HCT116 (cell line): ENCODE measurements at regions not wholly inside any gene's neighbourhood (a gene's known extent, or its start where the extent isn't known, plus 50 kb on each side); places are given as distances from the start of the nearest gene placed in this dataset.

ENCODE experiments used
- ATAC-seq: fragments of 200-7000 bp; cut with Tn5 transposase; 2 replicates; pipeline ENCODE4 v1.9.1; 2020; ENCODE audit warnings: mild to moderate bottlenecking, moderate library complexity
- BruUV-seq: library from RNA; stranded (reverse); fragments of 400-500 nt; replicated peaks from 2 replicates; lab custom pipeline; 2021; lab: Mats Ljungman, UMichigan
- CTCF ChIA-PET: fragments of 300-600 bp; sonication (Branson Sonifier 250); formaldehyde crosslinking; loops from one replicate; lab custom pipeline; 2021; ENCODE audit warnings: antibody characterized with exemption; lab: Charles Lee
- POLR2A ChIA-PET: fragments of 300-600, 350-600 bp; sonication (Branson Sonifier 250); formaldehyde crosslinking; loops from one replicate; lab custom pipeline; 2021; ENCODE audit warnings: antibody characterized with exemption; lab: Charles Lee
- RAD21 ChIA-PET, 2 experiments: fragments of 300-600 bp; sonication (Branson Sonifier 250); formaldehyde crosslinking; loops; one replicate each; lab custom pipeline; 2023; ENCODE audit warnings: low total read pairs in 2 of 2; ENCODE audit not compliant: uncharacterized antibody in 2 of 2, unreplicated experiment in 2 of 2, low non-redundant PET in 1 of 2; lab: Charles Lee
- DNase-seq: peaks from one replicate; pipeline ENCODE4 v3.0.0-alpha.2; 2010; ENCODE audit warnings: low read depth, low spot score
- H2AFZ ChIP-seq: fragments of 200-600 bp; shearing (Covaris generic), sonication (generic); 2 replicates; pipeline ENCODE4 v1.6.1; 2017; ENCODE audit warnings: low read depth, mixed run types, mixed read lengths, antibody characterized with exemption, low read length; ENCODE audit not compliant: poor library complexity, severe bottlenecking
- H3K27ac ChIP-seq: 2 replicates; pipeline ENCODE4 v1.5.1; 2012; ENCODE audit warnings: low read depth, low read length
- H3K27me3 ChIP-seq: fragments of 200-600 bp; sonication (generic); 2 replicates; pipeline ENCODE4 v1.6.1; 2016; ENCODE audit warnings: mixed run types, low read length, mixed read lengths; ENCODE audit not compliant: insufficient read depth
- H3K36me3 ChIP-seq, 2 experiments: fragments of 200-500 bp in 1 of 2; fragments of 200-600 bp in 1 of 2; sonication (Bioruptor generic) in 1 of 2; sonication (generic) in 1 of 2; 2 replicates each; pipeline versions ENCODE4 v1.5.1 to v1.6.1; 2014 to 2016; ENCODE audit warnings: low read length in 2 of 2, inconsistent platforms in 1 of 2, mixed read lengths in 1 of 2, mixed run types in 1 of 2; ENCODE audit not compliant: insufficient read depth in 2 of 2, control insufficient read depth in 1 of 2
- H3K4me1 ChIP-seq, 2 experiments: fragments of 200-600 bp in 1 of 2; sonication (generic) in 1 of 2; 2 replicates each; pipeline versions ENCODE4 v1.5.1 to v1.6.1; 2012 to 2017; ENCODE audit warnings: low read length in 2 of 2, inconsistent platforms in 1 of 2, mild to moderate bottlenecking in 1 of 2, mixed read lengths in 1 of 2, mixed run types in 1 of 2, moderate library complexity in 1 of 2; ENCODE audit not compliant: insufficient read depth in 2 of 2, control insufficient read depth in 1 of 2
- H3K4me2 ChIP-seq: fragments of 200-600 bp; sonication (generic); 2 replicates; pipeline ENCODE4 v1.6.1; 2017; ENCODE audit warnings: mixed run types, low read length, mixed read lengths
- H3K4me3 ChIP-seq, 2 experiments: fragments of 200-600 bp in 1 of 2; sonication (generic) in 1 of 2; replicated peaks in 1 of 2; 2 replicates each; pipeline ENCODE4 v1.5.1; 2011 to 2016; ENCODE audit warnings: low read length in 2 of 2, control low read depth in 1 of 2, low read depth in 1 of 2, mild to moderate bottlenecking in 1 of 2, mixed read lengths in 1 of 2, mixed run types in 1 of 2
- H3K79me2 ChIP-seq: fragments of 200-600 bp; sonication (generic); 2 replicates; pipeline ENCODE4 v1.6.1; 2017; ENCODE audit warnings: mild to moderate bottlenecking, mixed run types, low read length, moderate library complexity, mixed read lengths; ENCODE audit not compliant: insufficient read depth
- H3K9ac ChIP-seq: fragments of 200-600 bp; sonication (generic); 2 replicates; pipeline ENCODE4 v1.6.1; 2016; ENCODE audit warnings: low read length, mixed read lengths
- H3K9me2 ChIP-seq: fragments of 200-600 bp; sonication (generic), shearing (Covaris generic); 2 replicates; pipeline ENCODE4 v1.6.1; 2017; ENCODE audit warnings: mixed run types, mild to moderate bottlenecking, moderate library complexity; ENCODE audit not compliant: insufficient read depth
- H3K9me3 ChIP-seq, 2 experiments: fragments of 200-500 bp in 1 of 2; fragments of 200-600 bp in 1 of 2; sonication (Bioruptor generic) in 1 of 2; sonication (generic) in 1 of 2; 2 replicates each; pipeline ENCODE4 v1.6.1; 2014 to 2017; ENCODE audit warnings: low read length in 2 of 2, mixed read lengths in 2 of 2, inconsistent platforms in 1 of 2, low read depth in 1 of 2, mild to moderate bottlenecking in 1 of 2, mixed run types in 1 of 2, moderate library complexity in 1 of 2; ENCODE audit not compliant: control insufficient read depth in 1 of 2, insufficient read depth in 1 of 2
- H4K20me1 ChIP-seq: fragments of 200-600 bp; sonication (generic), shearing (Covaris generic); 2 replicates; pipeline ENCODE4 v1.6.1; 2017; ENCODE audit warnings: mixed run types, mild to moderate bottlenecking, moderate library complexity; ENCODE audit not compliant: insufficient read depth
- CBX3 ChIP-seq: IDR thresholded peaks from 2 replicates; pipeline ENCODE4 v1.6.1; 2012; ENCODE audit warnings: low read depth
- ELF1 ChIP-seq: IDR thresholded peaks from 2 replicates; pipeline ENCODE4 v1.6.1; 2012; ENCODE audit warnings: low read depth, borderline replicate concordance
- EZH2phosphoT487 ChIP-seq: fragments of 200-600 bp; IDR thresholded peaks from 2 replicates; pipeline ENCODE4 v1.6.1; 2018; ENCODE audit warnings: antibody characterized with exemption, borderline replicate concordance
- POLR2A ChIP-seq: IDR thresholded peaks from 2 replicates; pipeline ENCODE4 v1.7.0; 2011; ENCODE audit warnings: borderline replicate concordance; ENCODE audit not compliant: insufficient read depth, insufficient read length; ENCODE audit errors: extremely low read depth
- POLR2AphosphoS5 ChIP-seq: IDR thresholded peaks from 2 replicates; pipeline ENCODE4 v1.6.1; 2011; ENCODE audit warnings: mild to moderate bottlenecking, low read depth, low read length, moderate library complexity
- ZFX ChIP-seq: fragments of 450-650 bp; IDR thresholded peaks from 2 replicates; pipeline ENCODE4 v1.6.1; 2017
- ZNF274 ChIP-seq: fragments of 200-500 bp; sonication (Bioruptor generic); IDR thresholded peaks from 2 replicates; pipeline ENCODE4 v1.6.1; 2014; ENCODE audit warnings: mild to moderate bottlenecking, low read depth, low read length, inconsistent platforms
- intact Hi-C: fragments of 100-400 bp; cut with micrococcal nuclease; formaldehyde crosslinking; loops from 2 replicates; pipeline ENCODE4 v1.10.0; 2022
- TF ChIP-seq, protein P1 (sequence below): IDR thresholded peaks from 2 replicates; pipeline ENCODE4 v1.6.1; 2012
- TF ChIP-seq, protein P2 (sequence below), 3 experiments: fragments of 200-600 bp in 1 of 3; sonication (generic) in 1 of 3; IDR thresholded peaks in 2 of 3; conservative IDR thresholded peaks in 1 of 3; 2 replicates each; pipeline ENCODE4 v1.5.1; 2012 to 2017; ENCODE audit warnings: low read depth in 2 of 3, low read length in 2 of 3, antibody characterized with exemption in 1 of 3, borderline replicate concordance in 1 of 3, control low read depth in 1 of 3, mild to moderate bottlenecking in 1 of 3, mixed read lengths in 1 of 3, mixed run types in 1 of 3, moderate library complexity in 1 of 3; ENCODE audit not compliant: insufficient read depth in 1 of 3
- TF ChIP-seq, protein P3 (sequence below): IDR thresholded peaks from 2 replicates; pipeline ENCODE4 v1.6.1; 2012

DNA sequence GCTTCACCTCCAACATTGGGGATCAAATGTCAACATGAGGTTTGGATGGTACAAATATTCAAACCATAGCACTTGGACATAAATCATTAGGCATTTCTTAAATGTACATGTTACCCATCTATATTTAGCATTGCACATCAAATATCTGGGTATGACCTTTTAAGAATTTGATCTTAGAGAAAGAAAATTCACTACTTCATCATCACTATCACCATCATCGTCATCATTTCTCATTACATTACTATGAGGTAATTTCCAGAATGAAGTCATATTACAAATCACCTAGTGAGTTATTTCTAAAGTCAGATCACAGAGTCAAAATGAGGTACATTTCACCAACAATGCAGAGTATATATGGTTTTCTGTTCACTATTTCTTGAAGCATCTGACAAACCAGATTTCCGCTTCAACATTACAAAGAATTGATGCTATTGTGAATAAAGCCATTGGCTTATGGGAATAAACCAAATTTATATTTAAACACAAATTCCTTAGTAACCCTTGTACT lies 356.4 kb upstream of the GYPC start:
- no peak for TF ChIP-seq ZNF274
- TF ChIP-seq ELF1: no peak
- TF ChIP-seq CBX3: no peak
- TF ChIP-seq, protein P1, sequence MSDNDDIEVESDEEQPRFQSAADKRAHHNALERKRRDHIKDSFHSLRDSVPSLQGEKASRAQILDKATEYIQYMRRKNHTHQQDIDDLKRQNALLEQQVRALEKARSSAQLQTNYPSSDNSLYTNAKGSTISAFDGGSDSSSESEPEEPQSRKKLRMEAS: no peak
- TF ChIP-seq, protein P2, sequence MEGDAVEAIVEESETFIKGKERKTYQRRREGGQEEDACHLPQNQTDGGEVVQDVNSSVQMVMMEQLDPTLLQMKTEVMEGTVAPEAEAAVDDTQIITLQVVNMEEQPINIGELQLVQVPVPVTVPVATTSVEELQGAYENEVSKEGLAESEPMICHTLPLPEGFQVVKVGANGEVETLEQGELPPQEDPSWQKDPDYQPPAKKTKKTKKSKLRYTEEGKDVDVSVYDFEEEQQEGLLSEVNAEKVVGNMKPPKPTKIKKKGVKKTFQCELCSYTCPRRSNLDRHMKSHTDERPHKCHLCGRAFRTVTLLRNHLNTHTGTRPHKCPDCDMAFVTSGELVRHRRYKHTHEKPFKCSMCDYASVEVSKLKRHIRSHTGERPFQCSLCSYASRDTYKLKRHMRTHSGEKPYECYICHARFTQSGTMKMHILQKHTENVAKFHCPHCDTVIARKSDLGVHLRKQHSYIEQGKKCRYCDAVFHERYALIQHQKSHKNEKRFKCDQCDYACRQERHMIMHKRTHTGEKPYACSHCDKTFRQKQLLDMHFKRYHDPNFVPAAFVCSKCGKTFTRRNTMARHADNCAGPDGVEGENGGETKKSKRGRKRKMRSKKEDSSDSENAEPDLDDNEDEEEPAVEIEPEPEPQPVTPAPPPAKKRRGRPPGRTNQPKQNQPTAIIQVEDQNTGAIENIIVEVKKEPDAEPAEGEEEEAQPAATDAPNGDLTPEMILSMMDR (IDR thresholded peaks at IDR 0.05 in 2 of 3, conservative IDR thresholded peaks at IDR 0.05 in 1 of 3; ENCODE audit: borderline replicate concordance in 1 of 3, insufficient read depth in 1 of 3, low read depth in 2 of 3, low read length in 2 of 3): no peak
- TF ChIP-seq POLR2AphosphoS5: no peak
- TF ChIP-seq, protein P3, sequence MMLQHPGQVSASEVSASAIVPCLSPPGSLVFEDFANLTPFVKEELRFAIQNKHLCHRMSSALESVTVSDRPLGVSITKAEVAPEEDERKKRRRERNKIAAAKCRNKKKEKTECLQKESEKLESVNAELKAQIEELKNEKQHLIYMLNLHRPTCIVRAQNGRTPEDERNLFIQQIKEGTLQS: no peak
- no peak for TF ChIP-seq ZFX
- TF ChIP-seq EZH2phosphoT487: no peak
- no peak for TF ChIP-seq POLR2A
- TF ChIP-seq, all 23 proteins: peak for 0
- CTCF ChIA-PET: no interaction called here
- BruUV-seq: no TSS peak

More for the DNA sequence above, 356.4 kb upstream of the GYPC start:
- ChIA-PET POLR2A (no interaction called here), RAD21 (no interaction called here)
- no peak overlapping the region for H2AFZ ChIP-seq
- no peak overlapping the region for H3K4me2 ChIP-seq
- H3K9ac ChIP-seq: no peak overlapping the region
- H3K9me2 ChIP-seq: no peaks in the 10 kb centered on the region
- no peaks in the 10 kb centered on the region for H4K20me1 ChIP-seq
- H3K27me3 ChIP-seq: no peaks in the 10 kb centered on the region
- H3K4me1 ChIP-seq: no peaks in the 10 kb centered on the region
- peaks cover 3 to 10% of the 10 kb centered on the region in 2 experiments; a peak in 1 of 4 replicates for H3K9me3 ChIP-seq
- DNase-seq (no peak), ATAC-seq (no peak)
- intact Hi-C loops: no loop called here
- no peak overlapping the region for H3K4me3 ChIP-seq
- no peaks in the 10 kb centered on the region for H3K79me2 ChIP-seq
- no peak overlapping the region for H3K27ac ChIP-seq
- no peaks in the 10 kb centered on the region for H3K36me3 ChIP-seq
